T-cell (primary cell): ENCODE measurements at regions not wholly inside any gene's neighbourhood (a gene's known extent, or its start where the extent isn't known, plus 50 kb on each side); places are given as distances from the start of the nearest gene placed in this dataset.

Source experiments
- ATAC-seq, 4 experiments: fragments of 200-7000 bp in 3 of 4; fragments of 150-1000 bp in 1 of 4; cut with Tn5 transposase; replicated peaks in 1 of 4; 1 replicate in 3 of 4; 2 replicates in 1 of 4; pipeline ENCODE4 v1.10.0; 2021; ENCODE audit warnings: moderate library complexity in 3 of 4, mild to moderate bottlenecking in 2 of 4, moderate number of reproducible peaks in 1 of 4
- CTCF ChIA-PET, 2 donors: fragments of 300-600 bp; sonication (Branson Sonifier 250); formaldehyde crosslinking; loops; one replicate each; lab custom pipeline; 2022; ENCODE audit warnings: antibody characterized with exemption in 2 of 2; lab: Charles Lee
- POLR2A ChIA-PET, 2 donors: fragments of 300-600 bp; sonication (Branson Sonifier 250); formaldehyde crosslinking; loops; one replicate each; lab custom pipeline; 2022; ENCODE audit warnings: antibody characterized with exemption in 2 of 2; lab: Charles Lee
- DNase-seq, 35 experiments: peaks; one replicate each; pipeline versions ENCODE4 v3.0.0 to v3.0.0-alpha.2; 2013 to 2023
- H3K27ac ChIP-seq: one replicate; pipeline ENCODE4 v1.5.1; 2013; ENCODE audit warnings: low read length
- H3K27me3 ChIP-seq, 2 experiments: replicated peaks in 1 of 2; 1 replicate in 1 of 2; 2 replicates in 1 of 2; pipeline versions ENCODE4 v1.6.1 to v1.7.0; 2013; ENCODE audit warnings: low read length in 1 of 2, mixed read lengths in 1 of 2; ENCODE audit not compliant: control insufficient read depth in 2 of 2, insufficient read depth in 2 of 2; ENCODE audit errors: extremely low read depth in 1 of 2
- H3K36me3 ChIP-seq, 2 donors: 1 replicate in 1 of 2; 2 replicates in 1 of 2; pipeline versions ENCODE4 v1.6.1 to v1.7.0; 2013; ENCODE audit warnings: low read length in 1 of 2; ENCODE audit not compliant: control insufficient read depth in 2 of 2, insufficient read depth in 1 of 2; ENCODE audit errors: extremely low read depth in 1 of 2
- H3K4me1 ChIP-seq, 2 experiments: 1 replicate in 1 of 2; 2 replicates in 1 of 2; pipeline versions ENCODE4 v1.6.1 to v1.7.0; 2013; ENCODE audit warnings: low read length in 2 of 2, mixed read lengths in 1 of 2; ENCODE audit not compliant: insufficient read depth in 2 of 2, control insufficient read depth in 1 of 2; ENCODE audit errors: extremely low read depth in 1 of 2
- H3K4me3 ChIP-seq, 2 donors: 1 replicate in 1 of 2; 2 replicates in 1 of 2; pipeline versions ENCODE4 v1.5.1 to v1.7.0; 2013; ENCODE audit warnings: mild to moderate bottlenecking in 2 of 2, low read length in 1 of 2, moderate library complexity in 1 of 2; ENCODE audit not compliant: control insufficient read depth in 1 of 2; ENCODE audit errors: extremely low read depth in 1 of 2
- H3K9me3 ChIP-seq: 2 replicates; pipeline ENCODE4 v1.7.0; 2013
- H3K27ac Mint-ChIP-seq, 2 donors: one replicate each; pipeline ENCODE4 v1.8.0; 2020 to 2021; ENCODE audit warnings: mild to moderate bottlenecking in 2 of 2, mixed read lengths in 2 of 2
- H3K27me3 Mint-ChIP-seq, 2 donors: one replicate each; pipeline ENCODE4 v1.8.0; 2021 to 2022; ENCODE audit warnings: mixed read lengths in 2 of 2
- H3K36me3 Mint-ChIP-seq: one replicate; pipeline ENCODE4 v1.8.0; 2021; ENCODE audit warnings: mixed read lengths
- H3K4me1 Mint-ChIP-seq, 3 donors: one replicate each; pipeline ENCODE4 v1.8.0; 2020 to 2022; ENCODE audit warnings: mixed read lengths in 3 of 3, mild to moderate bottlenecking in 1 of 3
- H3K4me3 Mint-ChIP-seq, 3 donors: one replicate each; pipeline ENCODE4 v1.8.0; 2020 to 2022; ENCODE audit warnings: mild to moderate bottlenecking in 3 of 3, mixed read lengths in 3 of 3, moderate library complexity in 3 of 3
- H3K9me3 Mint-ChIP-seq, 3 donors: one replicate each; pipeline ENCODE4 v1.8.0; 2020 to 2022; ENCODE audit warnings: mixed read lengths in 3 of 3
- WGBS: methylation state at CpG from one replicate; pipeline ENCODE4 v1.1.5; 2013; ENCODE audit warnings: missing lambda C conversion rate; ENCODE audit not compliant: insufficient coverage; 5-methylcytosine and 5-hydroxymethylcytosine counted together

DNA sequence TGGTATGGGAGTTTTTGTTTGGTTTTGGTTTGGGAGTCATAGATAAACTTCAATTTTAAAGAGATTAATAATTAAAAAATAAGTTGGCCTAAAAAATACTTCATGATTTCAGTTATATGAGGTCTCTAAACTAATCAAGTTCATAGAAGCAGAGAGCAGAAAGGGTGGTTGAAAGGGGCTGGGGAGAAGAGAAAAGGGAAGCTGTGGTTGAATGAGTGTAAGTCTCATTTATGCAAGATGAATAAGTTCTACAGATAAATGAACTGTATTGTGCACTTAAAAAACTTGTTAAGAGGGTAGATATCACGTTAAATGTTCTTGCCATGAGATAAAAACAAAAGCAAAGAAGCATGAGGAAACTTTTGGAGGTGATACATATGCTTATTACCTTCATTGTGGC, 188.7 kb downstream of the NSUN3 start:
- CTCF ChIA-PET: no interaction called here
- POLR2A ChIA-PET: no interaction called here
- WGBS: no CpG with 5 or more reads among the region's 1 CpG
- Mint-ChIP-seq H3K9me3 (no peaks in the 10 kb centered on the region), H3K4me1 (no peaks in the 10 kb centered on the region), H3K27me3 (peaks cover 13 to 20% of the 10 kb centered on the region in 2 donors), H3K27ac (no peak overlapping the region), H3K36me3 (no peaks in the 10 kb centered on the region), H3K4me3 (no peak overlapping the region)
- no peak overlapping the region for H3K27ac ChIP-seq
- no peaks in the 10 kb centered on the region for H3K4me1 ChIP-seq
- H3K9me3 ChIP-seq: no peaks in the 10 kb centered on the region
- no peak for DNase-seq
- no peak for ATAC-seq
- no peak overlapping the region for H3K4me3 ChIP-seq
- H3K36me3 ChIP-seq: no peaks in the 10 kb centered on the region
- H3K27me3 ChIP-seq: no peaks in the 10 kb centered on the region

DNA sequence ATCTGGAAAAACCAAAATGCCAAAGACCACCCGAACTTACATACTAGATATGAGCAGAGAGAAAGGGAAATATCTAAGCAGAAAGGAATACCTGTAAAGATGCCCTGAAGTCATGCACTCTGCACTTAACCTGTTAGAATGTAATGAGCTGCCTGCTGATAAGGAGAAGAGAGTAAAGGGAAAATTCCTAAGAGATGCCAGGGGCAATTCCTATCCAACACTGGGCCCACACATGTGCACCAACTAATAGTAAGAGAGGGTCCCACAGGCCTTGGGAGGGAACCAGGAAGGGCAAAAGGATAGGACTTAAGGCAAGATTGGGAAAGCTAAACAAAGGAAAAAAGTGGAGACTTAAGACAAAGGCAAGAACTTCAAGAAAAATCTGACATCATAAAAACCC, 189.5 kb downstream of the NSUN3 start:
- Mint-ChIP-seq H3K4me3 (no peak overlapping the region), H3K36me3 (no peaks in the 10 kb centered on the region), H3K27me3 (peaks cover 13 to 16% of the 10 kb centered on the region in 2 donors), H3K27ac (no peak overlapping the region), H3K4me1 (no peaks in the 10 kb centered on the region), H3K9me3 (no peaks in the 10 kb centered on the region)
- DNase-seq (no peak), ATAC-seq (no peak)
- Histone ChIP-seq H3K27ac (no peak overlapping the region), H3K36me3 (no peaks in the 10 kb centered on the region), H3K4me3 (no peak overlapping the region), H3K27me3 (no peaks in the 10 kb centered on the region), H3K4me1 (no peaks in the 10 kb centered on the region), H3K9me3 (no peaks in the 10 kb centered on the region)
- no CpG with 5 or more reads among the region's 1 CpG for WGBS
- ChIA-PET CTCF (no interaction called here), POLR2A (no interaction called here)

GRCh38 chr3:94256888-94257813, 194.3 kb downstream of the NSUN3 start:
- H3K27me3 Mint-ChIP-seq: peaks cover 5 to 9% of the 10 kb centered on the region in 2 donors
- H3K27ac Mint-ChIP-seq: no peak overlapping the region

GRCh38 chr3:94258851-94259250, 196.0 kb downstream of the NSUN3 start:
- H3K4me3 ChIP-seq: no peak overlapping the region
- Mint-ChIP-seq H3K4me3 (no peak overlapping the region), H3K4me1 (no peaks in the 10 kb centered on the region), H3K27ac (no peak overlapping the region), H3K27me3 (peaks cover 5% of the 10 kb centered on the region in 2 donors), H3K36me3 (no peaks in the 10 kb centered on the region), H3K9me3 (no peaks in the 10 kb centered on the region)
- no peaks in the 10 kb centered on the region for H3K36me3 ChIP-seq
- H3K27me3 ChIP-seq: no peaks in the 10 kb centered on the region
- ATAC-seq: no peak
- CTCF ChIA-PET: no interaction called here
- no peaks in the 10 kb centered on the region for H3K4me1 ChIP-seq
- POLR2A ChIA-PET: no interaction called here
- H3K9me3 ChIP-seq: no peaks in the 10 kb centered on the region
- no peak overlapping the region for H3K27ac ChIP-seq
- DNase-seq: no peak

More at GRCh38 chr3:94256888-94257813, 194.3 kb downstream of the NSUN3 start:
- ChIA-PET POLR2A (no interaction called here), CTCF (interaction anchor here in 1 of 2 donors (0.6 kb wide), 1 partner anchor 75 kb away, joined by 4 read pairs; no protein-coding TSS in a partner anchor)
- Mint-ChIP-seq H3K4me3 (no peak overlapping the region), H3K4me1 (no peaks in the 10 kb centered on the region), H3K36me3 (no peaks in the 10 kb centered on the region), H3K9me3 (no peaks in the 10 kb centered on the region)
- H3K27me3 ChIP-seq: no peaks in the 10 kb centered on the region
- H3K4me3 ChIP-seq: no peak overlapping the region
- ATAC-seq: no peak
- WGBS: 100% methylated on average over 1 of the region's 5 CpGs
- H3K27ac ChIP-seq: no peak overlapping the region
- no peak for DNase-seq
- no peaks in the 10 kb centered on the region for H3K9me3 ChIP-seq
- H3K4me1 ChIP-seq: no peaks in the 10 kb centered on the region
- no peaks in the 10 kb centered on the region for H3K36me3 ChIP-seq

GRCh38 chr3:94259291-94259690, 196.4 kb downstream of the NSUN3 start:
- no peaks in the 10 kb centered on the region for H3K9me3 Mint-ChIP-seq
- no peak overlapping the region for H3K27ac Mint-ChIP-seq
- peaks cover 5% of the 10 kb centered on the region in 2 donors for H3K27me3 Mint-ChIP-seq
- Histone ChIP-seq H3K4me1 (no peaks in the 10 kb centered on the region), H3K4me3 (no peak overlapping the region), H3K36me3 (no peaks in the 10 kb centered on the region), H3K9me3 (no peaks in the 10 kb centered on the region), H3K27me3 (no peaks in the 10 kb centered on the region), H3K27ac (no peak overlapping the region)
- no peaks in the 10 kb centered on the region for H3K36me3 Mint-ChIP-seq
- H3K4me1 Mint-ChIP-seq: no peaks in the 10 kb centered on the region
- 60% methylated on average over 1 of the region's 1 CpG for WGBS
- ChIA-PET POLR2A (no interaction called here), CTCF (no interaction called here)
- DNase-seq (no peak), ATAC-seq (no peak)
- H3K4me3 Mint-ChIP-seq: no peak overlapping the region

DNA sequence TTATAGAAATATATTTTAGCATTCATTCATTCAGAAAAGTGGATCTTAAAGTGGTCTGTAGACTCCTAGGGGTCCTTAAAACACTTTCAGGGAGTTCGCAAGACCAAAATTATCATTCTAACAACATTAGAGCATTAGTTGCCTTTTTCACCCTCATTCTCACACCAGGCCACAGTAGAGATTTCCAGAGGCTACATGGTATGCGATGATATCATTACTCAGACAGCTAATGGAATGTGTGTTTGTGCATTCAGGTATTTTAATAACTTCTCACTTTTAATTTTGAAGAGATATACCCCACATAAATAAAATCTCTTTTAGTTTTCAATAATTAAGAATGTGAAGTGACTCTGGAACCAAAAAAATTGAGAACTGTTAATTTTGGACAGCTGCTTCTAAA, 206.9 kb downstream of the NSUN3 start:
- DNase-seq: no peak
- no peaks in the 10 kb centered on the region for H3K9me3 ChIP-seq
- ChIA-PET CTCF (interaction anchor here in 1 of 2 donors (1.2 kb wide), 1 partner anchor 20 kb away, joined by 3 read pairs; no protein-coding TSS in a partner anchor), POLR2A (no interaction called here)
- no peak overlapping the region for H3K4me3 Mint-ChIP-seq
- no CpG with 5 or more reads among the region's 2 CpGs for WGBS
- H3K36me3 ChIP-seq: no peaks in the 10 kb centered on the region
- peaks cover 0 to 3% (median 0%) of the 10 kb centered on the region in 3 donors for H3K9me3 Mint-ChIP-seq
- H3K27me3 ChIP-seq: no peaks in the 10 kb centered on the region
- peaks cover 0 to 5% of the 10 kb centered on the region in 2 donors for H3K27me3 Mint-ChIP-seq
- no peaks in the 10 kb centered on the region for H3K36me3 Mint-ChIP-seq
- H3K27ac Mint-ChIP-seq: no peak overlapping the region
- no peak overlapping the region for H3K4me3 ChIP-seq
- ATAC-seq: no peak
- H3K4me1 ChIP-seq: no peaks in the 10 kb centered on the region
- no peaks in the 10 kb centered on the region for H3K4me1 Mint-ChIP-seq
- H3K27ac ChIP-seq: no peak overlapping the region
